Keratinocyte (primary cell): ENCODE measurements at regions not wholly inside any gene's neighbourhood (a gene's known extent, or its start where the extent isn't known, plus 50 kb on each side); places are given as distances from the start of the nearest gene placed in this dataset.

Experiments
- EZH2 ChIP-seq: IDR thresholded peaks from one replicate; pipeline ENCODE4 v1.6.1; 2012; ENCODE audit warnings: inconsistent platforms, mild to moderate bottlenecking, low read length, moderate library complexity
- TF ChIP-seq, protein P1 (sequence below), 3 experiments: IDR thresholded peaks in 1 of 3; conservative IDR thresholded peaks in 1 of 3; optimal IDR thresholded peaks in 1 of 3; 2 replicates in 2 of 3; 3 replicates in 1 of 3; pipeline versions ENCODE3 to v1.5.1; 2011; ENCODE audit warnings: low read length in 3 of 3, mild to moderate bottlenecking in 3 of 3, moderate library complexity in 2 of 3, control low read depth in 1 of 3, inconsistent platforms in 1 of 3; ENCODE audit not compliant: insufficient read depth in 2 of 3; ENCODE audit errors: extremely low read depth in 1 of 3

- TF ChIP-seq, protein P1, sequence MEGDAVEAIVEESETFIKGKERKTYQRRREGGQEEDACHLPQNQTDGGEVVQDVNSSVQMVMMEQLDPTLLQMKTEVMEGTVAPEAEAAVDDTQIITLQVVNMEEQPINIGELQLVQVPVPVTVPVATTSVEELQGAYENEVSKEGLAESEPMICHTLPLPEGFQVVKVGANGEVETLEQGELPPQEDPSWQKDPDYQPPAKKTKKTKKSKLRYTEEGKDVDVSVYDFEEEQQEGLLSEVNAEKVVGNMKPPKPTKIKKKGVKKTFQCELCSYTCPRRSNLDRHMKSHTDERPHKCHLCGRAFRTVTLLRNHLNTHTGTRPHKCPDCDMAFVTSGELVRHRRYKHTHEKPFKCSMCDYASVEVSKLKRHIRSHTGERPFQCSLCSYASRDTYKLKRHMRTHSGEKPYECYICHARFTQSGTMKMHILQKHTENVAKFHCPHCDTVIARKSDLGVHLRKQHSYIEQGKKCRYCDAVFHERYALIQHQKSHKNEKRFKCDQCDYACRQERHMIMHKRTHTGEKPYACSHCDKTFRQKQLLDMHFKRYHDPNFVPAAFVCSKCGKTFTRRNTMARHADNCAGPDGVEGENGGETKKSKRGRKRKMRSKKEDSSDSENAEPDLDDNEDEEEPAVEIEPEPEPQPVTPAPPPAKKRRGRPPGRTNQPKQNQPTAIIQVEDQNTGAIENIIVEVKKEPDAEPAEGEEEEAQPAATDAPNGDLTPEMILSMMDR (optimal IDR thresholded peaks at IDR 0.05 in 1 of 3, IDR thresholded peaks at IDR 0.05 in 1 of 3, conservative IDR thresholded peaks at IDR 0.05 in 1 of 3; ENCODE audit: extremely low read depth in 1 of 3, insufficient read depth in 2 of 3, low read length in 3 of 3): no peak
- TF ChIP-seq EZH2: no peak
These were observed 97.7 kb upstream of the KIF2A start for GRCh38 chr5:62208218-62208852.
